Globus pallidus (tissue), 1 donor: ENCODE measurements at regions not wholly inside any gene's neighbourhood (a gene's known extent, or its start where the extent isn't known, plus 50 kb on each side); places are given as distances from the start of the nearest gene placed in this dataset.
A peak's percentile ranks its signal among the peaks of the same experiment; 100 is the strongest.

Experiments
- DNase-seq: peaks from one replicate; pipeline ENCODE4 v3.0.0-alpha.2; 2015; ENCODE audit warnings: low spot score

DNA sequence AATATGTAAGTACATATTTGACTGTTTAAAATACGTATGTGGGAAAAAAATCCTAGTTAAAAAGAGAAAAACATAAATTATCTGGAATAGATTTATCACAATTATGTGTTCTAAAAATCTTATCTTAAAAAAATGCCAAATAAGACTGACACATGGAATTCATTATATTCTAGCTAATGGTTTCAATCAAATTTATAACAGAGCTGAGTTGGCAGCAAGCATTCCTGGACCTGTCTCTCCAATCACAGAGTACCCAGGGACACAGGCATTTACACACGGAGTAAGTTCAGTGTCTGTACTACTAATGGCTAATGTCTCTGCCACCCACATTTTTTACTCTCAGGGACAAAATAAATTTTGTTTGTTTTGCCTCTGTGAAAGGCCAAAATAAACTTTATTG, 122.3 kb downstream of the RPS12 start:
- DNase-seq, result no peak

DNA sequence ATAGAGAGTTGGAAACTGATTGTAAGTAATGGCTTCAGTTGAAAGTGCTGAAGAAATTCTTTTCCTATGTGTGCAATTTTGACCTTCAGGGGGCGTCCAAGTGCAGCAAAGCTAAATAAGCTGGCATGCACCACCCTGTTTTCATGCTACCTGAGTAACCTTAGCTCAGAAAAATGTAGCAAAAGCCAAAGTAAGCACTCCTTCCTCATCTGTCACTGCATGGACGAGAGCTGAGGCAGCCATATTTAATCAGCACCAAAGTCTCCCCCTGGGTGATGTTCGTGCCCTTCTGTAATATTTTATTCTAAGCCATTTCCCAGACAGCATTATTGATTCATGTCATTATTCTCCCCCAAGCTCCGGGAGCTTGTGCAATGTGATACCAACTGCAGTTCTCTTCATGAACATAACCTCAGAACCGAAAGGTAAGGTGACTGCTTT, 123.1 kb downstream of the RPS12 start:
- DNase-seq, result peak; percentile 31

DNA sequence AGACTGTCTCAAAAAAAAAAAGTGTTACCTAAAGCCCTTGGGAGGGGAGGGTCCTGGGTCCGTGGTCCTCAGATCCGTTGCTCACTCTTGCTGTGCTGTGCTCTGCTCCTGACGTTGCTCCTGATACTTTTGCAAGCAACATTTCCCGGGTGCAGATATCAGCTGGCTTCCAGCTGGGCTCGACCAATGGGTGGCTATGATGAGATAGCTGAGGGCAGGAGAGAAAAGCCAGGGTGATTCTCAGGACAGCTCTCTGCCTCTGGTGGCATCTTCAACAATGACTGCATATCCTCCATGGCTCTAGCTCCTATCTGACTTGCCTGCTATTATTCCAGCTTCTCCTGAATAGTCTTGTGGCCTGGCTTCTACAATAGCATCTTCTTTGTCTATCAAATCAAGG, 134.5 kb downstream of the RPS12 start:
- no peak for DNase-seq

- no peak for DNase-seq
Observed at GRCh38 chr6:132950566-132950965, 136.2 kb downstream of the RPS12 start.

GRCh38 chr6:132952031-132952867, 137.9 kb downstream of the RPS12 start:
- DNase-seq, result no peak

GRCh38 chr6:132952986-132953385, 138.6 kb downstream of the RPS12 start:
- no peak for DNase-seq

DNA sequence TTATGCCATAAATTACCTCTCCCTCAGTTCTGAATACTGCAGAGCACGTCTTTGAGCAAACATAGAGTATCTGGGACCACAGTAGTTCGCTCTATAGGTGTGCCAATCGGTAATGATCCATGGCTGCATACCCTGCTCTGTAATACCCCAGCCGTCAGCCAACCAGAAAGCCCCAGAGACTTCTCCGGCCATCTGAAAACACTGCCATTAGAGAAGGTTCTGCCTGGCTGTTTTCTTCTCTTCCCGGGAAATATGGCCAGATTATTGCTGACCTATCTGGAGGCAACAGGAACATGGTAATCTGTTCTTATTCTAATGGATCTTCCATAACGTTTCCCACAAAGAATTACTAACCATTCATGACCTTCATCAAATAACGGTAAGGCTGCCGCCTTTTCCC, 139.9 kb downstream of the RPS12 start:
- DNase-seq, result no peak

- no peak for DNase-seq
Observed at GRCh38 chr6:132954936-132955335, 140.6 kb downstream of the RPS12 start.

GRCh38 chr6:132959639-132960326, 145.4 kb downstream of the RPS12 start:
- no peak for DNase-seq

DNA sequence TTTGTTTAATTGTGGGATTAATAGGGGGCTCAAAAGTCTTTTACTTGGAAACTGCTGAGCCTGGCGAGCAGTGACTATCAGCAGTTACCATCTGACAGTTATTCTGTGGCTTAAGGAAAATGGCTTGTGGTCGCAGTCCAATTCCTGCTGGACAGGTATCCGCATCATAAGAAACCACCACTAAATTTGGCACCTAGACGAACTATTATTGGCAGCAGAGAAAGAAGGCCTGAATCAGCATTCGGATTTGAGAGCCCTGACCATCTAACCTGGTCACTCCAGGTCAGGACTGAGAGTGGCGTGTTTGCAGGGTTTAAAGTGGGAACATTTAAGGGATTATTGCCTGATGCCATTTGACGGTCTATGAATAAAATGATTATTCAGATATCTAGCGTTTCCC, 146.4 kb downstream of the RPS12 start:
- DNase-seq, result no peak

DNA sequence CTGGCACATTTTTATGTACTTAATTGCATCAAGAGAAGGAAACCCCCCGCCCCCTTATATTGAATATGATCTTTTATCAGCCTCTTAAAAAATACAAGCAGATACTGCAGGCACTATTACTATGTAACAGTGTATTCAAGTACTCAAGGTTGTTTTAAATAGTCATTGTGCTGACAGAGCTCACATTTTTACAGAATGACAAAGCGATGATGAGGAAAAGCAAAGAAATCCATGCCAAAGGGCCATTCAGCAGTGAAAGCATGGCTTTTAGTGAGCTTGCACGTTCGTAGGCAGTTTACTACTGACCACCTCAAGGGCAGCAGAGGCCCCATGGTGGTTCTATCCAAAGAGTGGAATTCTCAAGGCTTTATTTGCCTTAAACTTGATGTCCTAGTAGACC, 146.8 kb downstream of the RPS12 start:
- DNase-seq, result no peak

DNA sequence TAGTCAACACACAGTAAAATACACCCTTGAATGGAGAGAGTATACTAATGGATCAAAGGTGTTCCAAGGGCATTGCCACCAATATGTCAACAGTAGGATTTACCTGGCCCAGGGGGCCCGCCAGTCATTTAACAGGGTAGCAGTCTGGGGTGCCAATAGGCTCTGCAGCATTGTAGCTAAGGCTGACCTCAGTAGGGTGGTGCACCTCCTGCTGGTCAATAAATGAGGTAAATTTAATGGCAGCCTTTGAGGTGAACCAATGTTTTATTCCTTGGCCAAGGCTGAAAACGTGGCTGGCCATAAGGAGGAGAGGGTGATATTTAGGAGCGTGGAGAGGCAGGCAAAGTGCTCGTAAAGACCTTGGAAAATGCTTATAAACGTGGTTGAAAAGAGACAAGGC, 147.2 kb downstream of the RPS12 start:
- no peak for DNase-seq

GRCh38 chr6:132962936-132963868, 148.8 kb downstream of the RPS12 start:
- peak; percentile 47 for DNase-seq

- DNase-seq, result no peak
Observed at GRCh38 chr6:132964101-132964867, 149.9 kb downstream of the RPS12 start.

GRCh38 chr6:132964868-132965382, 150.6 kb downstream of the RPS12 start:
- DNase-seq, result no peak

GRCh38 chr6:132967871-132968270, 153.5 kb downstream of the RPS12 start:
- DNase-seq, result no peak

GRCh38 chr6:132968419-132968950, 154.1 kb downstream of the RPS12 start:
- DNase-seq, result no peak

DNA sequence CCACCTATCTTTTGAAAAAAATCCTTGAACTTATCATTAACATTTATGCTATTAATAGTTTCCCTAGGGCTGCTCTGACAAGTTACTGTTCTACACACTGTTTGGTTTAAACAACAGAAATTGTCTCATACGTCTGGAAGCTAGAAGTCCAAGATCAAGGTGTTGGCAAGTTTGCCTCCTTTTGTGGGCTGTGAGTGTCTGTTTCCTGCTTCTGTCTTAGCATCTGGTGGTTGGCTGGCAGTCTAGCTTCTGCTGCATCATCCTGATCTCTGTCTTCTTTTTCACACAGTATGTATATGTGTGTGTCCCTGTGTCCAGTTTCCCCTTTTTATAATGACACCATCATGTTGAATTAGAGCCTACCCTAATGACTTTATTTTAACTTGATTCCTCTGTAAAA, 154.8 kb downstream of the RPS12 start:
- DNase-seq, result no peak

DNA sequence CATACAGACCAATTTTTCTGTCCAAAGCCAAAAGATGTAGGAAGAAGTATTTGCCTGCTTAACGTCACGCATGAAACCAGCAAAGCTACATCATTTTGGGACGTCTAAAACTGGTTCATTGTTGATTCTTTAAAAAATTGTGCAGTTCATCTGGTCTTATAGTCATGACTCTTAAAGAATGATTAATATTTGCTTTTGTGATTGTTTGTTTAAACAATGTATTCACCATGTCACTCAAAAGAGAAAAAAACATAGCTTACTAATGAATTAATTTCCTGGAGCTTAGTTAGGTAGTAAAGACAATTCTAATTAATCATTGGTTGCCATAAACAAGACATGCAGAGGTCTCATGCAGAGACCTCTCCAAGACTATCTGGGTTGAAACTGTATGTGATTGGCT, 157.3 kb downstream of the RPS12 start:
- DNase-seq, result no peak

GRCh38 chr6:132972254-132972653, 157.9 kb downstream of the RPS12 start:
- DNase-seq, result no peak

DNA sequence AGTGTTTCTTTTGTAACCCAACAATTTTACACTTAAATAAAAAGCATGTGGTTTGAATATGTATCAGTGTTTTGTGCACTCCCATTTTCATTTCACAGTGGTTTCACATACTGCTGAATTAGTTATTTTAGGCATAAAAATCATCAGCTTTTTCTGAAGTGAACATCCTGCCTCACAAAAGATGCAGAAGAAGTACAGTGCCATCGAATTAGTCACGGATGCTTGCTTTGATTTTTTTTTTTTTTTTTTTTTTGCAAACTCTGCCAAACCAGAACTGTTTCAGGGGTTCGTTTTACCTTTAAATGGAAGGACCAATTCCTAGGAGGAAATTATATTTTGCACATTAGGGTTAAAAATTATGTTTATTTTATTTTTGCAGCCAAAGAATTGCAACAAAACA, 158.6 kb downstream of the RPS12 start:
- DNase-seq, result no peak
